NCI-H2171 treated with DMSO at 0.1 percent for 48 hours (cell line): ENCODE measurements at regions not wholly inside any gene's neighbourhood (a gene's known extent, or its start where the extent isn't known, plus 50 kb on each side); places are given as distances from the start of the nearest gene placed in this dataset.
A peak's percentile ranks its signal among the peaks of the same experiment; 100 is the strongest.
"Not testable (repeated sequence)": the region's sequence is repeated elsewhere in the genome, so short reads cannot be mapped to it uniquely, and the experiment has no call there.

Experiments used
- DNase-seq: peaks from one replicate; lab custom pipeline; 2025; lab: John Stamatoyannopoulos, UW

DNA sequence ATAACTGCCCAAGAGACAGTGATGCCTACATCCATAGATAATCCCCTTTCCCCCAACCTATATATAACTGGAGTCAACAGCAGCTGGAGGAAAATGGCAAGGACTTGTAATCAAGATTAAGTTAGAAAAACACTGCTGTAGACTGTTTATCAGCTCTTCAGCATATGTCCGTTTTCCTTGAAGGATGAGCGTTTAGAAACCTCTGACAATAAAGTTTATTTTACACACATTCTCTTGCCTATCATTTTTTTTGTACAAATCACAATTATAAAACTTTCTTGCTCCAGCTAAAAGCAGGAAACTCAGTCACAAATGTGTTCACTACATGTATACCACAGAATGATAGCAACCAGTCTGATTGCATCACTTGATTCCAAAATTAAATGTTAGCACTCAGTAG, 50.8 kb downstream of the PPIAL4G start:
- not testable (repeated sequence) for DNase-seq

GRCh38 chr1:148429856-148430255, 53.2 kb downstream of the PPIAL4G start:
- DNase-seq = not testable (repeated sequence)

GRCh38 chr1:148426940-148427611, 56.0 kb downstream of the PPIAL4G start:
- DNase-seq = not testable (repeated sequence)

DNA sequence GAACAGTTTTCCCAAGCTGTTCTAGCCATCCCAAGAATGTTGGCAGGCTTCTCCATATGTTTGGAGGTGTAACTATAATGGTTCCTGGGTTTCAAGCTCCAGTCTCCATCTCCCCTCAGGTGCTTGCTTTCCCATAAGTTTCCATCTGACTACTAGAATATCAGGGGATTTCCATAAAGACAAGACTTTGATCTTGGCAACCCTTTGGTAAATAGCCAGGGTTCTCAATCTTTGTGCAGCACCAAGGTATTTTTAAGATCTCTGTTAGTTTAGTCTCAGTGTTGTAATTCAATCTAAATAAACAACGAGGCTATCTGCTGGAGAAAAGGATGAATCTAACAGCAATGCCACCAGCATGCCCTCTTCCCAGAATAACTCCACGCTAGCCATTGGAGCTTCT, 56.7 kb downstream of the PPIAL4G start:
- not testable (repeated sequence) for DNase-seq

DNA sequence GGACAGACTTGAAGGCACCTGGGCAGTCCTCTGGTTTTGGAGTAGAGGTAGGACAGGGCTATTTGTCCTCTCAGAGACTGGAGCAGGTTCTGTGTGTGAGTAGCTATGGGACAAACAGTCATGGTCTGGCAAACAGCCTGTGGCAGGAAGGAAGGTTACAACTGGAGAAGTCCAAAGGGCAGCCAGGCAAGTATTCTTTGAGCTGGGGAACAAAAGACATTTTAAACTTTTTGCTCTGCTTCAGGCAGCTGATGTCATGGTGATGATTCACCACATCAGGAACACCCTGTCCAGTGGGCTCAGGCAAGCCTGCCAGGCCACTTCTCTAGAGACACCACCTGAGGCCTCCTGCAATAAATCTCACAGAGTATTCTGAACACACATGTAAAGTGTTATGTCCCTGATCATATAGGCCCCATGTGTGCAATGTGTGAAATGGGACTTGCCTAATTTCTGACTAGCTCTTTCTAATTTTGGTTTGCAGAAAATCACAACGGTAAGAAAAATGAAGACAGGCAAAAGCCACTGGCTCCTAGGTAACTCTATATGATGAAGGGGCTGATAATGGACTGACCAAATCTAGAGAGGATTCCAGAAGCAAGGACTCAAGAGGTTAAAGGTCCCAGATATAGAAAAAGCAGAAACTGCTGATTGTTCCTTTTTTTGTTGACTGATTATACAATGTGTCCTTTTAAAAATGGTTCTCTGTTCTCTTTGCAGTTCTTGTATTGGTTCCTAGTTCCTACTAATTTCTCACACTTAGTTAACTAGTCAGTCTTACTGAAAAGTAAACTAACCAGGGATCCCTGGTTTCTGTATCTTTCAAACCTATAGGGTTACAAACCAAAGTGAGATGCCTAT, 58.7 kb downstream of the PPIAL4G start:
- DNase-seq = not testable (repeated sequence)

- not testable (repeated sequence) for DNase-seq
These were observed 60.2 kb downstream of the PPIAL4G start for GRCh38 chr1:148422921-148423320.

- DNase-seq = not testable (repeated sequence)
These were observed 65.9 kb downstream of the PPIAL4G start for GRCh38 chr1:148417241-148417640.

GRCh38 chr1:148413385-148413784, 69.7 kb downstream of the PPIAL4G start:
- not testable (repeated sequence) for DNase-seq

- not testable (repeated sequence) for DNase-seq
These were observed 78.1 kb downstream of the PPIAL4G start for GRCh38 chr1:148404786-148405568.

DNA sequence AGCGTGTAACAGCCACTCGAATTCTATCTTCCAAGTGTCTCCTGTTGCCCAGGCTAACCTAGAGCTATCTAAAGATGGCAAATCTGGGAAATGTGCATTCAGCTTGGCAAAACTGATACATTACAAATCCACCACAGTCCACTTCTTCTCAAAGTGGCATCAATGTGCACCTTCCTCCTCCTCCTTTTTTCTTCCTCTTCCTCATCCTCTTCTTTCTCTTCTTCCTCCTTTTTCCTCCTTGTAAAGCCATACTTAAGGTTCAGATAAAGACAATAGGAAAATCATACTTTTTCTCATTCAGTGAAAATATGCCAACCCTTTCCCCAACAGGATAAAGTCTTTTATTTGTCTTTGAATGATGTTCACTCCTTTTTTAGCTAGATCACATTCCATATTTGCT, 79.2 kb downstream of the PPIAL4G start:
- DNase-seq = not testable (repeated sequence)

DNA sequence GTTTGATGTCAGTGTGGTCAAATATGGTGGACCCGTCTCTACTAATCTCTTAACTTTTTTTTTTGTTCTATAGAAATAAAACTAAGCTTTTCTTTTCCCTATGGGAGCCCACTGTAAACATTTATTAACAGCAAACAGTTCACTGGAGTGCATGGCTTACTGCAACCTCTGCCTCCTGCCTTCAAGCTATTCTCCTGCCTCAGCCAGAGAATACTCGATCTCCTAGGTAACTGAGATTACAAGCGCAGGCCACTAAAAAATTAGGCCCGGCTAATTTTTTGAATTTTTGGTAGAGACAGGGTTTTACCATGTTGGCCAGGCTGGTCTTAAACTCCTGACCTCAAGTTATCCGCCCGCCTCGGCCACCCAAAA, 80.0 kb downstream of the PPIAL4G start:
- DNase-seq = not testable (repeated sequence)

GRCh38 chr1:148402152-148403084, 80.7 kb downstream of the PPIAL4G start:
- DNase-seq = not testable (repeated sequence)

GRCh38 chr1:148397516-148397915, 85.6 kb downstream of the PPIAL4G start:
- not testable (repeated sequence) for DNase-seq

DNA sequence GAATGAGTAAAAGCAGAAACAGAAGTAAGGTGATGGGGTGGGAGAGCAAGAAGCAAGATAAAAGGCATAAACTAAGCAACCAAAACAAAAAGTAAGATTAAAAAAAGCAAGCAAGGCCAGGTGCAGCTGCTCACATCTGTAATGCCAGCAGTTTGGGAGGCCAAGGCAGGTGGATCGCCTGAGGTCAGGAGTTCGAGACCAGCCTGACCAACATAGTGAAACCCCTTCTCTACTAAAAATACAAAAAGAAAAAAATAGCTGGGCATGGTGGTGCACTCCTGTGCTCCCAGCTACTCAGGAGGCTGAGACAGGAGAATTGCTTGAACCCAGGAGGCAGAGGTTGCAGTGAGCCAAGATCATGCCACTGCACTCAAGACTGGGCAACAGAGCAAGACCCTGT, 90.6 kb downstream of the PPIAL4G start:
- not testable (repeated sequence) for DNase-seq

DNA sequence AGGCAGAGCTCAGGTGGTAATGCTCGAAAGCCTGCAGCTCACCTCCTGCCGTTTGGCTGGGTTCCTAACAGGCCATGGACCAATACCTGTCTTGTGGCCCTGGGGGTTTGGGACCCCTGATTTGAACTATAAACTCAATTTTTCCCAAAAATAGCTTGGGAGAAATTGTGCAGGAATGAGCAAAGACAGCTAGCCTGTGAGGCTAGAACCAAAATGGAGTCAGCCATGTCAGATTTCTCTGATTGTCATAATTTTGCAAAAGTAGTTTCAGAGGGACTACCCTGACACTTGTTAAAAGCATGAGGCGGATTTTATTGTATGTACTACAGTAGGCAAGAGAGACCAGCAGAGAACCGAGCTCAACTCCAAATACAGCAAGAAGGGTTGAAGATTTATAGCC, 91.8 kb downstream of the PPIAL4G start:
- DNase-seq = not testable (repeated sequence)

- no peak for DNase-seq
These were observed 94.1 kb downstream of the PPIAL4G start for GRCh38 chr1:148389027-148389339.

- DNase-seq = peak; percentile 59
These were observed 94.7 kb downstream of the PPIAL4G start for GRCh38 chr1:148388260-148389026.

GRCh38 chr1:148387949-148388259, 95.2 kb downstream of the PPIAL4G start:
- DNase-seq = not testable (repeated sequence)

DNA sequence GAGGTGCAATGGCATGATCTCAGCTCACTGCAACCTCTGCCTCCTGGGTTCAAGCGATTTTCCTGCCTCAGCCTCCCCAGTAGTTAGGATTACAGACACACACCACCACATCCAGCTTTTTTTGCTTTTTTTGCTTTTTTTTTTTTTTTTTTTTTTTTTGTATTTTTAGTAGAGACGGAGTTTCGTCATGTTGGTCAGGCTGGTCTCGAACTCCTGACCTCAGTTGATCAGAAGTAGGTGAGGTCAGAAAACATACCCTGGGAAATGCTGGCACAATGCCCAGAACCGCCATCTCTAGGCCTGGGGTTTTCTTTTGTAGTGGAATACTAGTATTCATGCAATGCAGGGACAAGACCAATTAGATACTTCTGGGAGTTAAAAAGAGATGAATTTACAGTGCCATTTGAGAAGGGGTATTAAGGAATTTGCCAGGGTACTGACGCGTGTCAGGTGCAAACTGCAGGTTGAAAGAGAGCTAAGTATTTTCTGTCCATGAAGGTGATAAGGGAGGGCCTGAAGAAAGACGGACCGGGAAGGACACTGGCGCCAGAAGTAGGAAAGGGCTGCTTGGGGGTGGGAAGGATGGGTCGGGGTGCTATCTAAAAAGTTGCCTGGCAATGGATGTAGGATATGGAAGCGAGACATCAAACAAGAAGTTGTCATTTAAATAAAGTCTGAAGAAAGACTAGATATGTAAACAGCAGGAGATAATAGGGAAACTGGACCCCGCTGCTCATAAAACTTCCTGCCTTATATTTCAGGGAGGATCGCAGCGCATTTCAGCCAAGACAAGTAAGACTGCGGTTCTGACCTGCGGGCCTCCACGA, 95.8 kb downstream of the PPIAL4G start:
- DNase-seq = not testable (repeated sequence)

DNA sequence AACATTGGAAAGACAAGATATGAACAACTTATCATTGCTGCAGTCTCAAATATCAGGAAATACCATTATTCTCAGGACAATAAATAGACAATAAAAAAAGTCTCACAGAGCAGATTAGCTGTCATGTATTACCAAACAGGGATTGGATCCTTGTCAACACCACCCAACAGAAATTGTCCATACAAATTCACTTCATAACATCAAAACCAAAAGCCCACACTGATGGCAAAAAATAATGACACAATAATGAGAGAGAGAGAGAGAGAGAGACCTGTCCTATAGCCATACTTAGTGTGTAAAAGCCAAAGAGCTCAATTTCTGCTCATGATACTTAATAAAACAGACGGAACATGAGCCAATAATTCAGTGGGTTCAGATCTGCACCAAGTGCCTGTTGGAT, 96.5 kb downstream of the PPIAL4G start:
- DNase-seq = no peak
